ENCODE measurements at regions not wholly inside any gene's neighbourhood (a gene's known extent, or its start where the extent isn't known, plus 50 kb on each side); places are given as distances from the start of the nearest gene placed in this dataset.

- TF ChIP-seq, protein P1, sequence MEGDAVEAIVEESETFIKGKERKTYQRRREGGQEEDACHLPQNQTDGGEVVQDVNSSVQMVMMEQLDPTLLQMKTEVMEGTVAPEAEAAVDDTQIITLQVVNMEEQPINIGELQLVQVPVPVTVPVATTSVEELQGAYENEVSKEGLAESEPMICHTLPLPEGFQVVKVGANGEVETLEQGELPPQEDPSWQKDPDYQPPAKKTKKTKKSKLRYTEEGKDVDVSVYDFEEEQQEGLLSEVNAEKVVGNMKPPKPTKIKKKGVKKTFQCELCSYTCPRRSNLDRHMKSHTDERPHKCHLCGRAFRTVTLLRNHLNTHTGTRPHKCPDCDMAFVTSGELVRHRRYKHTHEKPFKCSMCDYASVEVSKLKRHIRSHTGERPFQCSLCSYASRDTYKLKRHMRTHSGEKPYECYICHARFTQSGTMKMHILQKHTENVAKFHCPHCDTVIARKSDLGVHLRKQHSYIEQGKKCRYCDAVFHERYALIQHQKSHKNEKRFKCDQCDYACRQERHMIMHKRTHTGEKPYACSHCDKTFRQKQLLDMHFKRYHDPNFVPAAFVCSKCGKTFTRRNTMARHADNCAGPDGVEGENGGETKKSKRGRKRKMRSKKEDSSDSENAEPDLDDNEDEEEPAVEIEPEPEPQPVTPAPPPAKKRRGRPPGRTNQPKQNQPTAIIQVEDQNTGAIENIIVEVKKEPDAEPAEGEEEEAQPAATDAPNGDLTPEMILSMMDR (IDR thresholded peaks at IDR 0.05; ENCODE audit: extremely low read depth, missing control alignments): no peak
- DNase-seq (ENCODE audit: low spot score): peak; percentile 18
These were observed 750.7 kb upstream of the SORCS1 start for GRCh38 chr10:107915215-107915610.

DNA sequence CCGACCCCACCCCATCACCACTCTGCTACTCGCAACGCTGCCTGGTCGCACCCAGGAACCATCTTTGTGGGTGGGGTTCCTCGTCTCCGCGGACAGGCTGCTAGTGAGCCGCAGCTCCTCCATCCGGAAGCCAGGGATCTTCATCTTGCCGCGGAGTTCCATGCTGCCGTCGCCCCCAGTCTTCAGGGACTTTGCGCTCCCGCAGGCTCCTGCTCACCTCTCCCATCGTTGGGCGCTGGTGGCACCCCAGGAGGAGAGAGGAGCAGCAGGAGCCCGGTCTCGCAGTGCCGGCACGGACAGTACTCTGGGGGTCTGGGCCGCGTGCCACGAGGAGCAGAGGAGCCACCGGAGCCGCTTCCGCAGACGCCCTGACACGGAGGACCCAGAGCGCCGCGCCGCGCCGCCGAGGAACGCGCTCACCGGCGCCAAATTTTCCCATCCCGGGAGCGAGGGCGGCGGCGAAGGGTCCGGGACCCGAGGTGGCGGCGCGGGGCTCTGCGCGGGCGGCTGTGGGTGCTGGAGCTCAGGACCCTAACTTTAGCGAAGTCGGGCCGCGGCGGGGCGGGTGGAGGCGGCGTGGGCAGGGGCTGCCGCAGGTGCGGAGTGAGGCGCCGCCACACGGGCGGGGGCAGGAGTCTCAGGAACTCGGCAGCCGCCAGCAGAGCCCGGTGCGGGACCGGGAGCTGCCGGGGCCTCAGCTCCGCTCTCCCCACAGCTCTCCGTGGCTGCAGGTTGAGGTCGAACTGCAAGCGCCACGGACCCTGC is 750.1 kb upstream of the SORCS1 start:
- TF ChIP-seq, protein P1 (IDR thresholded peaks at IDR 0.05; ENCODE audit: extremely low read depth, missing control alignments): no peak
- DNase-seq (ENCODE audit: low spot score): peak; percentile 30

DNA sequence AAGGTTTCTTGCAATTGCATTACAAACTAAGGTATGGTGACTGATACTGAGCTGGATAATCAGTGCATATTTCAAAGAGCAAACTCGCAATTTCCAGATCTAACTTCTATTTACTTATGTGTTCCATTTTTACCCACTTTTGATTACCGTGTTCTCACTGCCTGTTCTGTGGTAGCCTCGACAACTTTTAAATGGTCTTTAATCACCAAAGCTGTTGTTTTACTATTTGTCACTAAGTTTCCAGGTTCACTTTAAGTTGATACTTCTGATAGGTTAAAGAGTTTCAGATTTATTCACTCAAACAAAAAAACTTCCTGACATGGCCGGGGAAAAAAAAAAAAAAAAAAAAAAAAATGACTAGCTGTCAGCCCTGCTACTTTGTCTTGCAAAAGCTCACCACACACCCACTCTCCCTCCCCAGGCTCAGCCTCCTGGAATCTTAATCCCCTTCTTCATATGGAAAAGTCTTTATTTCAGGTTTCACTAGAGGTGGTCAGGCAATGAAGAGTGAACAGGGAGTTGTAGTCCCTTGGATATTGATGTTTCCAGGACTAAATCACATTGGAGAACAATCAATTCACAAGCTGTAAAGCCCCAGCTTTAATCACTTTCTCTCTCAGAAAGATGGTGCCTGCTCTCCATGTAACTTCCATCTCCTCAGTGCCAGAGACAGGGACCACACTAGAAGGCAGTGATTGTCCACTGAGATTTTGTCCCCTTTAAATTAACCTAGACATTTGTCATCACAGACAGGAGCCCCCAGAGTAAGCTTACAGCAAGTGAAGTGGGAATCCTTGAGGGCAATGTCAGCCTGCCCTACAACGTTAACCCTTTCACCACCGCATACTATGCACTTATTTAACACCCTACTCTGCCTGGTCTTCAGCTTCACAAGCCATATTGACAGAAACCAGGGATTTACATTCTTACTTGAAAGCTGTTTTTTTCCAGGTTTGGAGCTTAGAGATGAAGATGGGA is 749.1 kb upstream of the SORCS1 start:
- TF ChIP-seq, protein P1 (IDR thresholded peaks at IDR 0.05; ENCODE audit: extremely low read depth, missing control alignments): no peak
- peak; percentile 17 for DNase-seq (ENCODE audit: low spot score)

DNA sequence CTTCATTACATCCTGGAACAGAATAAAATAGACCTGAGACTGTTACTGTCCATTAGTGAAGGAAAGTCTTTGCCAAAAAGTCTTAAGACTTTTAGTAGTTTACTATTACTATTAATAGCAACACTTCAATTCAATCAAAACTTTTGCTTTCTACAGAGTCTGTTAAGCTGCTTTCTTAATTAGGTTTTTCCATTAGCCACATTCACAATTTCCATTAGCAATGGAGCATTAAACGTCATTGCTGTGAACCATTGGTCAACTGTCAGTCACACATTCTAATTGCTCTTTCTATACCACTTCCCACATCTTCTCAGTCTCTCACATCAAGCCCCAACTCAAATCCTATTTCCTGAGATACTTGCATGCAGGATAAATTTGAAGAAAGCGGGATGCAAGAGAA is 736.6 kb upstream of the SORCS1 start:
- no peak for DNase-seq (ENCODE audit: low spot score)
- TF ChIP-seq, protein P1 (IDR thresholded peaks at IDR 0.05; ENCODE audit: extremely low read depth, missing control alignments): no peak

- TF ChIP-seq, protein P1 (IDR thresholded peaks at IDR 0.05; ENCODE audit: extremely low read depth, missing control alignments): no peak
- DNase-seq (ENCODE audit: low spot score): no peak
These were observed 735.6 kb upstream of the SORCS1 start for GRCh38 chr10:107900131-107900530.

DNA sequence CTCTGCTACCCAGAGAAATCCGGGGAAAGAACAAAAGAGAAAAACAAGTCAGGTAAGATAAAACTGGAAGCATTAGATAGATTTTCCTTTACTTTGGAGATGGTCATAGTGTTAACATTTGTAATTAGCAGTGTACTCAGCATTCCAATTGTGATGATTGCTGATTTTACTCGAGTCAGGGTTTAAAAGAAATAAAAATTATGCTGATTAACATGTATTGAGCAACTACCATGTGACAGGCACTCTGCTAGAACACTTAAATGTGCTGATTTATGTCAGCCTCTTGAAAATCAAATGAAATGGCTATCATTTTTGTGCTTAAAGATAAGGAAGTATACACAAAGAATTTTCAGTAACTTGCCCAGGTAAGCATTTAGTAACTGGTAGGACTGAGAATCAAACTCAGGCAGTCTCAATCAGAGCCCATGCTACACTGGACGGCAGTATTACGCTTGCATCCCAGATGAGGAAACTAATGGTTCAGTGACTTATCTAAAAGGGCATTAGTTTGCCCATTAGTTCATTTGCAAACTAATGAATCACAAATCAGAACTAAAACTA is 735.1 kb upstream of the SORCS1 start:
- no peak for DNase-seq (ENCODE audit: low spot score)
- TF ChIP-seq, protein P1 (IDR thresholded peaks at IDR 0.05; ENCODE audit: extremely low read depth, missing control alignments): no peak

Data from GM20000 (cell line).